OCI-LY3 (cell line): ENCODE measurements at regions not wholly inside any gene's neighbourhood (a gene's known extent, or its start where the extent isn't known, plus 50 kb on each side); places are given as distances from the start of the nearest gene placed in this dataset.

Source experiments
- H2AFZ ChIP-seq: fragments of 200-600, 300-600 bp; shearing (Covaris generic); 2 replicates; pipeline ENCODE4 v1.6.0; 2014; ENCODE audit warnings: antibody characterized with exemption, low read depth, low read length
- H3K27ac ChIP-seq: fragments of 200-600, 300-600 bp; sonication (generic); 2 replicates; pipeline ENCODE4 v1.5.1; 2014; ENCODE audit warnings: mild to moderate bottlenecking, low read length, moderate library complexity, mixed read lengths
- H3K27me3 ChIP-seq: fragments of 200-600, 300-600 bp; sonication (generic); 2 replicates; pipeline ENCODE4 v1.6.1; 2014; ENCODE audit warnings: low read depth, low read length, mixed read lengths
- H3K36me3 ChIP-seq: fragments of 200-600, 300-600 bp; sonication (generic); replicated peaks from 2 replicates; pipeline ENCODE3; 2014; ENCODE audit warnings: low read depth, low read length, mixed read lengths
- H3K4me1 ChIP-seq: fragments of 300-600, 200-600 bp; sonication (generic); 2 replicates; pipeline ENCODE4 v1.6.1; 2014; ENCODE audit warnings: low read length, mixed read lengths
- H3K4me2 ChIP-seq: fragments of 200-600, 300-600 bp; sonication (generic); 2 replicates; pipeline ENCODE4 v1.6.1; 2014; ENCODE audit warnings: low read length, mixed read lengths
- H3K4me3 ChIP-seq: fragments of 300-600, 200-600 bp; sonication (generic); 2 replicates; pipeline ENCODE4 v1.5.1; 2014; ENCODE audit warnings: antibody characterized with exemption, mild to moderate bottlenecking, low read length, moderate library complexity
- H3K79me2 ChIP-seq: fragments of 300-600, 200-600 bp; shearing (Covaris generic); 2 replicates; pipeline ENCODE4 v1.6.1; 2014; ENCODE audit warnings: mild to moderate bottlenecking, low read length, mixed read lengths
- H3K9ac ChIP-seq: fragments of 300-600, 200-600 bp; shearing (Covaris generic); 2 replicates; pipeline ENCODE4 v1.6.0; 2014; ENCODE audit warnings: mild to moderate bottlenecking, low read length, moderate library complexity
- H3K9me3 ChIP-seq: fragments of 200-600, 300-600 bp; shearing (Covaris generic); 2 replicates; pipeline ENCODE4 v1.6.1; 2014; ENCODE audit warnings: low read length, mixed read lengths; ENCODE audit not compliant: insufficient read depth
- H4K20me1 ChIP-seq: fragments of 200-600, 300-600 bp; sonication (generic); 2 replicates; pipeline ENCODE4 v1.6.1; 2016; ENCODE audit warnings: low read length, mixed read lengths; ENCODE audit not compliant: insufficient read depth
- CTCF ChIP-seq: fragments of 200-600, 300-600 bp; sonication (generic); IDR thresholded peaks from 2 replicates; pipeline ENCODE4 v1.5.1; 2014; ENCODE audit warnings: antibody characterized with exemption, low read length, low read depth
- EZH2phosphoT487 ChIP-seq: fragments of 200-600 bp; shearing (Covaris generic); IDR thresholded peaks from 2 replicates; pipeline ENCODE4 v1.6.1; 2018; ENCODE audit warnings: antibody characterized with exemption, mixed run types, low read depth

GRCh38 chr3:147987549-147987948, 578.4 kb downstream of the ZIC1 start:
- TF ChIP-seq CTCF (no peak), EZH2phosphoT487 (no peak)
- Histone ChIP-seq H3K27me3 (no peaks in the 10 kb centered on the region), H3K27ac (no peak overlapping the region), H3K79me2 (no peaks in the 10 kb centered on the region), H3K4me3 (no peak overlapping the region), H4K20me1 (no peaks in the 10 kb centered on the region), H3K9ac (no peak overlapping the region), H3K36me3 (no peaks in the 10 kb centered on the region), H3K4me1 (no peaks in the 10 kb centered on the region), H2AFZ (no peak overlapping the region), H3K4me2 (no peak overlapping the region), H3K9me3 (no peaks in the 10 kb centered on the region)

GRCh38 chr3:147989344-147989743, 580.2 kb downstream of the ZIC1 start:
- H3K27me3 ChIP-seq = no peaks in the 10 kb centered on the region
- H3K27ac ChIP-seq = no peak overlapping the region
- H2AFZ ChIP-seq = no peak overlapping the region
- TF ChIP-seq CTCF (no peak), EZH2phosphoT487 (no peak)
- H3K4me1 ChIP-seq = no peaks in the 10 kb centered on the region
- H3K4me2 ChIP-seq = no peak overlapping the region
- no peaks in the 10 kb centered on the region for H3K79me2 ChIP-seq
- no peak overlapping the region for H3K4me3 ChIP-seq
- H3K36me3 ChIP-seq = no peaks in the 10 kb centered on the region
- H4K20me1 ChIP-seq = no peaks in the 10 kb centered on the region
- no peaks in the 10 kb centered on the region for H3K9me3 ChIP-seq
- H3K9ac ChIP-seq = no peak overlapping the region

- H3K27me3 ChIP-seq = no peaks in the 10 kb centered on the region
- H3K9ac ChIP-seq = no peak overlapping the region
- H3K27ac ChIP-seq = no peak overlapping the region
- no peaks in the 10 kb centered on the region for H3K36me3 ChIP-seq
- H3K4me1 ChIP-seq = no peaks in the 10 kb centered on the region
- no peak overlapping the region for H2AFZ ChIP-seq
- no peaks in the 10 kb centered on the region for H3K9me3 ChIP-seq
- no peaks in the 10 kb centered on the region for H4K20me1 ChIP-seq
- TF ChIP-seq CTCF (no peak), EZH2phosphoT487 (no peak)
- no peak overlapping the region for H3K4me3 ChIP-seq
- H3K79me2 ChIP-seq = no peaks in the 10 kb centered on the region
- H3K4me2 ChIP-seq = no peak overlapping the region
These were observed 593.6 kb downstream of the ZIC1 start for GRCh38 chr3:148002705-148003205.

- TF ChIP-seq EZH2phosphoT487 = no peak
- TF ChIP-seq CTCF = no peak
- Histone ChIP-seq H4K20me1 (no peaks in the 10 kb centered on the region), H3K36me3 (no peaks in the 10 kb centered on the region), H2AFZ (no peak overlapping the region), H3K27me3 (no peaks in the 10 kb centered on the region), H3K4me2 (no peak overlapping the region), H3K4me1 (no peaks in the 10 kb centered on the region), H3K9me3 (no peaks in the 10 kb centered on the region), H3K4me3 (no peak overlapping the region), H3K79me2 (no peaks in the 10 kb centered on the region), H3K9ac (no peak overlapping the region), H3K27ac (no peak overlapping the region)
These were observed 595.2 kb downstream of the ZIC1 start for GRCh38 chr3:148004331-148004730.
